HG03439 (cell line): ENCODE measurements at regions not wholly inside any gene's neighbourhood (a gene's known extent, or its start where the extent isn't known, plus 50 kb on each side); places are given as distances from the start of the nearest gene placed in this dataset.
"Not testable (repeated sequence)": the region's sequence is repeated elsewhere in the genome, so short reads cannot be mapped to it uniquely, and the experiment has no call there.

ENCODE experiments used
- ATAC-seq: cut with Tn5 transposase; IDR thresholded peaks from one replicate; pipeline ENCODE4 v1.9.1; 2021; ENCODE audit warnings: mild to moderate bottlenecking, moderate library complexity; ENCODE audit not compliant: unreplicated experiment

DNA sequence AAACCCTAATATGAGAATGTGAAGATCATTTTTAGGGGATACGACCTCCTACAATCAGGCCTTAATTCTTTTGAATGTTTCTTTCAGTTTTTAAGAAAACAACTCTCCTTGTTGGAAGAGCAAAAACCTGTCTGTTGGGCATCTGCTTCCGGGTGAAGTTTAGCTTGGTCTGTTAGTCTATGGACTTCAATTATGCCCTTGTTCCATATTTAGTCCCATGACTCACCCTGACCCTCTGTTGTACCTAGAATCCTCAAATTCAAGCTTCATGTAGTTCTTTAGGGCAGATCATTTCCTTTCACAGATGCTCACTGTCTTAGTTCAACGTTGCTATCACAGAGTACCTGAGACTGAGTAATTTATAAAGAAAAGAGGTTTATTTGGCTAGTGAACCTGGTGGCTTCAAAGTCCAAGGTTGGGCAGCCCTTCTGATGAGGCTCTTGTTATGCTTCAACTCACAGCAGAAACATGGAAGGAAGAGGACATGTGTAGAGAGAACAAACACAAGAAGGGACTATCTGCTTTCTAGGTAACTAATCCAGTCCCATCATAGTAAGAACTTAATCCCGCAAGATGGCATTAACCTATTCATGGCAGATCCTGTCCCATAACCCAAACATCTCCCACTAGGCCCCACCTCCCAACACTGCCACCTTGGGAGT is 82.5 kb upstream of the SERPINE2 start:
- no peak for ATAC-seq

GRCh38 chr2:224120986-224121385 is 81.9 kb upstream of the SERPINE2 start:
- no peak for ATAC-seq

GRCh38 chr2:224119846-224120245 is 80.8 kb upstream of the SERPINE2 start:
- not testable (repeated sequence) for ATAC-seq

- ATAC-seq = no peak
Observed at GRCh38 chr2:224114428-224114827, 75.3 kb upstream of the SERPINE2 start.

DNA sequence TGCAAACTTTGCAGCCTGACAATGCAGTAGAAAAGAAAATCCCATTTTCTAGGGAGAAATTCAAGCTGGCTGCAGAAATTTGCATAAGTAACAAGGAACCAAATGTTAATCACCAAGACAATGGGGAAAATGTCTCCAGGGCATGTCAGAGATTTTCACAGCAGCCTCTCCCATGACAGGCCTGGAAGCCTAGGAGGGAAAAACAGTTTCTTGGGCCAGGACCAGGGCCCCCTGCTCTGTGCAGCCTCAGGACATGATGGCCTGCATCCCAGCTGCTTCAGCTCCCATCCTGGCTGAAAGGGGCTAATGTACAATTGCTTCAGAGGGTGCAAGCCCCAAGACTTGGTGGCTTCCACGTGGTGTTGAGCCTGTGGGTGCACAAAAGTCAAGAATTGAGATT is 74.8 kb upstream of the SERPINE2 start:
- not testable (repeated sequence) for ATAC-seq

DNA sequence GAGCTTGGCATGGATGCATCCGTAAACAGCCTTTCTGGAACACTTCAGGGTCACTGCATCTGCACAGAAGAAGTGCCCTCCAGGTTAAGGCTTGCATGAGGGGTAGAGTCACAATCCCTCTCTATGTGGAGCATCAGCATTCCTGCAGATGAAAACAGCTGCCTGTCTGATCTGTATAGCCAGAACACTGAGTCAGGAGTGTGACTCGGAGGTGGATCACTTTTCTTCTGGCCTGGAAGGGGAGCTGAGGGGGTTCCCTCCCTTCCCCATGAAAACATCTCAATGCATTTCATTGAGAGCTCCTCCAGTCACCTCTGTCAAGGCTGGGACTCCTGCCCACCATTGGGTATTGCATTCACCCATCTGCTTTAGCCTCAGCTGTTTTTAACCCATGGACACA is 72.5 kb upstream of the SERPINE2 start:
- ATAC-seq = no peak

DNA sequence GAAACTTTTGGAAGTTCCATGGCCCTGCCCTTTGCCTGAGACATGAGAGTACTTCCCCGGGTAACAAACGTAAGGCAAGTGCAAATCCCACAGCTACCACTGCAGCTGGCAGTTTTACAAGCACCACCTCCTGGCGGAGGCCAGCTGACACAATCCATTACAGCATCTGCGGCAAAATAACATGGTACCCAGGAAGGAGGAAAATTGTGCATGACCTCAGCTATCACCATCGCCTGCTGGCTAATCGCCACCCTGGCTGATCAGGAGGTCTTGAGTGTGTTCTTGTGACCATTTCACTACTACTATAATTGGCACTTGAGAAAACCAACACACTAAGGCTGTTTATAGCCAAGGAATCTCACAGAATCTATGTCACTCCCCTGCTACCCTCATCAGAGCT is 71.7 kb upstream of the SERPINE2 start:
- ATAC-seq = no peak

DNA sequence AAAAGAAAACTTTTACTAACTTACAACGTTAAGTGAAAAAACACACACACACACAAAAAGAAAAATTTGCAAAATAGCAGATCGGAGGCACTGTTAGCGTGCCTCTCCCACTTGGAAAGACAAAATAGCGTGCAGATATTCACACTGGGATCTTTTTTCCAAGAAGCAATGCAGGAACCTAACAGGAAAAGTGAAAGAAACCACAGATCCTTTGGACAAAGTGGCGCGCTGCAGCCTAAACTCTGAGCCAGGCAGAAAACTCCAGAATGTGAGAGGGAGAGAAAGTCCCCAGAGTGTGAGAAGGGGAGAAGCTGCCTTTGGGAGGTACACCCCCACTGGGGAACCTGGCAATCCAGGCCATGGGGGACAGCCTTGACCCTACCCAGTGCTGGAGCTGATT is 70.7 kb upstream of the SERPINE2 start:
- ATAC-seq = no peak

GRCh38 chr2:224106794-224107193 is 67.7 kb upstream of the SERPINE2 start:
- no peak for ATAC-seq

GRCh38 chr2:224104668-224105386 is 65.7 kb upstream of the SERPINE2 start:
- no peak for ATAC-seq

- no peak for ATAC-seq
Observed at GRCh38 chr2:224103651-224104050, 64.6 kb upstream of the SERPINE2 start.

GRCh38 chr2:224102991-224103390 is 63.9 kb upstream of the SERPINE2 start:
- no peak for ATAC-seq

DNA sequence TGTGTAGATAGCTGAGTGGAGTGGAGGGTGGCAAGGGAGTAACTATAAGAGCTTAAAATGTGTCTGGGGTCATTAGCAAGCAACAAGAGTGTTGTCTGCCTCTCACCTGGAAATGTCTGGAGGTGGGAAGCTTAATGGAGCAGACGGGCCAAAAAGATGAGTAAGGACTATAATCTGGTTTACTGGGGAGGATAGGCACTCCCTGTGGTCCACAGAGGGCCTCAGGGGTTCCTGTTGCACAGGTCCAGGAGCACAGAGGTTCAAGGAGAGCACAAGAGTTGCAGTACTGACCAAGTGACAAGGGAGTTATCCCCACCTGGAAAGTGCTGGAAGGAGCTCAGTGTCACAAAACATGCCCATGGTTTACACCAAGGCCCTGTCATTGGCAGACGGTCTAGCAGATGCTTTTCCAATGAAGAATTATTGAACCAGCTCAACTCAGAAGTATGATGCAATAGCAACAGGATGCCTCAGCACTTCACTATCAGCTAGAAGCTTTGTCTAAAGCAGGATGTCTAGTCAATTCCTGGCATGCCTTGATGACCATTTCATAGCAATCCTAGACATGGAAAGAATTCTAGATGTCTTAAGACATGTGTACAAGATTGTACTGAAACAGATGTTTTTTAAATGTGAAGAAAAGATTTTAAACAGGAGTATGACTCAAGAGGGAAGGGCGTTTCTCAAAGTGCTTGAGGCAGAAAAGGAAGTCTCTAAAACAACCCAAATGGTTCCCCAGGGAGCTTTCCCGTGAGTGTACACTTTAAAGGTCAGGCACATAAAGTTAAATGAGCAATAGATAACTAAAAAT is 62.9 kb upstream of the SERPINE2 start:
- no peak for ATAC-seq

- ATAC-seq = no peak
Observed at GRCh38 chr2:224099861-224100643, 61.0 kb upstream of the SERPINE2 start.

DNA sequence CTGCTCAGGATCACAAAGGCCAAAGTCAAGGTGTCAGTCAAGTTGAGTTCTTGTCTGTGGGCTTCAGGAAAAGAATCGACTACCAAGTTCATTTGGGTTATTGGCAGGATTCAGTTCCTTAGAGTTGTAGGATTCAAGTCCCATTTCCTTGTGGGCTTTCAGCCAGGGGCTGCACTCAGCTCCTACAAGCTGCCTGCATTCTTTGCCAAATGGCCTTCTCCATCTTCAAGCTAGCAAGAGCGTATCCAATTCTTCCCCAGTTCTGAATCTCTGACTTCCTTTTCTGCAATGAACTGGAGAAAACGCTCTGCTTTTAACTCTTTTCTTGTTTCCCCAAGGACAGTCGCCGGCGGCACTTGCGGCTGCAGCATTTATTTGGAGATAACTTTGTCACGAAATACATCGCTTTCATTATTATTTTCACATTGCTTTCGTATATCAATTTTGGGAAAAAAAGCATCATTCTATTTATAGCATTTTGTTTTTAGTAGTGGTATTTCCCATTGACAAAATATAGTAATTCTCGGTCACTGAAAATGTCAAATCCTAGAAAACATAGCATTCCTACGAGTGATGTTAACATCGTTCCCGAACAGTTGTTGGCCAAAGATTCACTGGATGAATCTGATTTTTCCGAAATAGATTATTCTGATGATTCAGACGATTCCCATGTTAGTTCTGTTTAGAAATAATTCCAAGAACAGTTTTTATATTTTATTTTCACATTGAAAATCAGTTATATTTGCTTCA is 59.6 kb upstream of the SERPINE2 start:
- ATAC-seq = no peak

DNA sequence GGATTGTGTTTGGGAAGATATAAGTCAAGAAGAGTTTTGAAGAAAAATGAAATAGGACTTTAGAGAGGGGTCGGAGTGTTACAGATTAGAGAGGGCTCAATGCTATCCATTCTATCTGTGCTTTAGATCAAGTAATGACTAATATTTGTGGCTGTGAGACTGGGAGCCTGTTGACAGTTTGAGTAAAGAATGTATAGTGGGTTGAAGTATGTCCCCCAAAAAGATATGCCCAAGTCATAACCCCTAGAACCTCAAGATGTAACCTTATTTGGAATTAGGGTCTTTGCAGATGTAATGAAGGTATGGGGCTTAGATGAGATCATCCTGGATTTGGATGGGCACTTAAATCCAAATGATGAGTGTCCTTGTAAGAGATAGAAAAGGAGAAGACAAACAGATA is 55.3 kb upstream of the SERPINE2 start:
- no peak for ATAC-seq

GRCh38 chr2:224091671-224092070 is 52.6 kb upstream of the SERPINE2 start:
- not testable (repeated sequence) for ATAC-seq

- ATAC-seq = not testable (repeated sequence)
Observed at GRCh38 chr2:224089606-224090005, 50.5 kb upstream of the SERPINE2 start.
